PC-9 (cell line): ENCODE measurements at regions not wholly inside any gene's neighbourhood (a gene's known extent, or its start where the extent isn't known, plus 50 kb on each side); places are given as distances from the start of the nearest gene placed in this dataset.

ENCODE experiments used
- BruUV-seq: library from RNA; stranded (reverse); fragments of 400-500 nt; replicated peaks from 2 replicates; lab custom pipeline; 2021; lab: Mats Ljungman, UMichigan
- CTCF ChIA-PET: fragments of 300-600 bp; sonication (Branson Sonifier 250); formaldehyde crosslinking; loops from one replicate; lab custom pipeline; 2022; ENCODE audit warnings: antibody characterized with exemption; lab: Charles Lee
- POLR2A ChIA-PET: fragments of 300-600 bp; sonication (Branson Sonifier 250); formaldehyde crosslinking; loops from one replicate; lab custom pipeline; 2022; ENCODE audit warnings: antibody characterized with exemption; ENCODE audit not compliant: unreplicated experiment; lab: Charles Lee
- DNase-seq, 2 experiments: peaks; one replicate each; pipeline versions ENCODE4 v3.0.0 to v3.0.0-alpha.2; 2015 to 2022; ENCODE audit warnings: mixed read lengths in 1 of 2
- H2AFZ ChIP-seq: fragments of 200-600 bp; sonication (generic); 2 replicates; pipeline ENCODE4 v1.8.1; 2017; ENCODE audit warnings: antibody characterized with exemption
- H3F3A ChIP-seq: fragments of 200-600 bp; sonication (generic); 2 replicates; pipeline ENCODE4 v1.8.1; 2017; ENCODE audit warnings: antibody characterized with exemption, mild to moderate bottlenecking, low read depth; ENCODE audit not compliant: insufficient read depth
- H3K27ac ChIP-seq: fragments of 200-600 bp; sonication (generic); 2 replicates; pipeline ENCODE4 v1.6.1; 2016; ENCODE audit warnings: mixed run types
- H3K27me3 ChIP-seq: fragments of 200-600 bp; sonication (generic); 2 replicates; pipeline ENCODE4 v1.6.1; 2016; ENCODE audit warnings: low read depth, mixed run types; ENCODE audit not compliant: insufficient read depth
- H3K36me3 ChIP-seq: fragments of 200-600 bp; sonication (generic); 2 replicates; pipeline ENCODE4 v1.6.1; 2016; ENCODE audit warnings: low read depth, mixed run types
- H3K4me1 ChIP-seq: fragments of 200-600 bp; sonication (generic); replicated peaks from 2 replicates; pipeline ENCODE4 v1.6.1; 2016; ENCODE audit warnings: mixed run types; ENCODE audit not compliant: insufficient read depth
- H3K4me2 ChIP-seq: fragments of 200-600 bp; sonication (generic); 2 replicates; pipeline ENCODE4 v1.6.1; 2017; ENCODE audit warnings: mixed run types
- H3K4me3 ChIP-seq: fragments of 200-600 bp; sonication (generic); 2 replicates; pipeline ENCODE4 v1.6.1; 2016; ENCODE audit warnings: mixed run types
- H3K79me2 ChIP-seq: fragments of 200-600 bp; sonication (generic); 2 replicates; pipeline ENCODE4 v1.6.1; 2017; ENCODE audit warnings: low read depth, mixed run types
- H3K9me2 ChIP-seq: fragments of 200-600 bp; sonication (generic); 2 replicates; pipeline ENCODE4 v1.8.1; 2017; ENCODE audit warnings: mild to moderate bottlenecking; ENCODE audit not compliant: insufficient read depth
- H3K9me3 ChIP-seq: fragments of 200-600 bp; sonication (generic); 2 replicates; pipeline ENCODE4 v1.8.1; 2016; ENCODE audit warnings: low read depth; ENCODE audit not compliant: insufficient read depth
- H4K20me1 ChIP-seq: fragments of 200-600 bp; sonication (generic); 2 replicates; pipeline ENCODE4 v1.8.1; 2017; ENCODE audit not compliant: insufficient read depth
- EZH2 ChIP-seq: fragments of 200-600 bp; sonication (generic); IDR thresholded peaks from 2 replicates; pipeline ENCODE4 v1.8.0; 2017; ENCODE audit warnings: antibody characterized with exemption, low read depth
- intact Hi-C: fragments of 100-400 bp; cut with micrococcal nuclease; formaldehyde crosslinking; loops from one replicate; pipeline ENCODE4 v1.10.0; 2022; ENCODE audit not compliant: unreplicated experiment
- TF ChIP-seq, protein P1 (sequence below): fragments of 200-600 bp; sonication (generic); conservative IDR thresholded peaks from 2 replicates; pipeline ENCODE4 v1.6.1; 2017; ENCODE audit warnings: mixed run types, antibody characterized with exemption, mild to moderate bottlenecking, moderate library complexity

- no peak overlapping the region for H3K27ac ChIP-seq
- TF ChIP-seq, protein P1, sequence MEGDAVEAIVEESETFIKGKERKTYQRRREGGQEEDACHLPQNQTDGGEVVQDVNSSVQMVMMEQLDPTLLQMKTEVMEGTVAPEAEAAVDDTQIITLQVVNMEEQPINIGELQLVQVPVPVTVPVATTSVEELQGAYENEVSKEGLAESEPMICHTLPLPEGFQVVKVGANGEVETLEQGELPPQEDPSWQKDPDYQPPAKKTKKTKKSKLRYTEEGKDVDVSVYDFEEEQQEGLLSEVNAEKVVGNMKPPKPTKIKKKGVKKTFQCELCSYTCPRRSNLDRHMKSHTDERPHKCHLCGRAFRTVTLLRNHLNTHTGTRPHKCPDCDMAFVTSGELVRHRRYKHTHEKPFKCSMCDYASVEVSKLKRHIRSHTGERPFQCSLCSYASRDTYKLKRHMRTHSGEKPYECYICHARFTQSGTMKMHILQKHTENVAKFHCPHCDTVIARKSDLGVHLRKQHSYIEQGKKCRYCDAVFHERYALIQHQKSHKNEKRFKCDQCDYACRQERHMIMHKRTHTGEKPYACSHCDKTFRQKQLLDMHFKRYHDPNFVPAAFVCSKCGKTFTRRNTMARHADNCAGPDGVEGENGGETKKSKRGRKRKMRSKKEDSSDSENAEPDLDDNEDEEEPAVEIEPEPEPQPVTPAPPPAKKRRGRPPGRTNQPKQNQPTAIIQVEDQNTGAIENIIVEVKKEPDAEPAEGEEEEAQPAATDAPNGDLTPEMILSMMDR = no peak
- no peak for TF ChIP-seq EZH2
- H3K4me2 ChIP-seq = no peak overlapping the region
- H3K27me3 ChIP-seq = no peaks in the 10 kb centered on the region
- intact Hi-C loops = no loop called here
- no peak for DNase-seq
- BruUV-seq = no TSS peak
- H2AFZ ChIP-seq = no peak overlapping the region
- no peaks in the 10 kb centered on the region for H3K79me2 ChIP-seq
- H3F3A ChIP-seq = no peaks in the 10 kb centered on the region
- no peaks in the 10 kb centered on the region for H3K9me3 ChIP-seq
- H4K20me1 ChIP-seq = no peaks in the 10 kb centered on the region
- CTCF ChIA-PET = no interaction called here
- H3K4me1 ChIP-seq = no peaks in the 10 kb centered on the region
- POLR2A ChIA-PET = no interaction called here
- H3K9me2 ChIP-seq = no peaks in the 10 kb centered on the region
- no peak overlapping the region for H3K4me3 ChIP-seq
- H3K36me3 ChIP-seq = no peaks in the 10 kb centered on the region
Observed at GRCh38 chr10:128763588-128763987, 637.4 kb upstream of the MKI67 start.

GRCh38 chr10:128764190-128764589, 638.0 kb upstream of the MKI67 start:
- intact Hi-C loops = no loop called here
- TF ChIP-seq, protein P1 = no peak
- no peak for TF ChIP-seq EZH2
- no peak overlapping the region for H3K4me3 ChIP-seq
- no peaks in the 10 kb centered on the region for H3K9me2 ChIP-seq
- H3K9me3 ChIP-seq = no peaks in the 10 kb centered on the region
- POLR2A ChIA-PET = no interaction called here
- no peak overlapping the region for H3K4me2 ChIP-seq
- H3K27me3 ChIP-seq = no peaks in the 10 kb centered on the region
- H3K4me1 ChIP-seq = no peaks in the 10 kb centered on the region
- no peaks in the 10 kb centered on the region for H3K36me3 ChIP-seq
- H3K27ac ChIP-seq = no peak overlapping the region
- H4K20me1 ChIP-seq = no peaks in the 10 kb centered on the region
- H2AFZ ChIP-seq = no peak overlapping the region
- H3K79me2 ChIP-seq = no peaks in the 10 kb centered on the region
- H3F3A ChIP-seq = no peaks in the 10 kb centered on the region
- BruUV-seq = no TSS peak
- DNase-seq = no peak
- CTCF ChIA-PET = no interaction called here

- DNase-seq = no peak
- H3K36me3 ChIP-seq = no peaks in the 10 kb centered on the region
- no peaks in the 10 kb centered on the region for H3K4me1 ChIP-seq
- H3K27me3 ChIP-seq = no peaks in the 10 kb centered on the region
- TF ChIP-seq, protein P1 = no peak
- no peak for TF ChIP-seq EZH2
- intact Hi-C loops = no loop called here
- no peak overlapping the region for H3K27ac ChIP-seq
- BruUV-seq = no TSS peak
- no peak overlapping the region for H2AFZ ChIP-seq
- POLR2A ChIA-PET = no interaction called here
- H3K79me2 ChIP-seq = no peaks in the 10 kb centered on the region
- no peak overlapping the region for H3K4me2 ChIP-seq
- H4K20me1 ChIP-seq = no peaks in the 10 kb centered on the region
- H3K9me2 ChIP-seq = no peaks in the 10 kb centered on the region
- no peak overlapping the region for H3K4me3 ChIP-seq
- CTCF ChIA-PET = no interaction called here
- H3F3A ChIP-seq = no peaks in the 10 kb centered on the region
- no peaks in the 10 kb centered on the region for H3K9me3 ChIP-seq
Observed at GRCh38 chr10:128766915-128767314, 640.7 kb upstream of the MKI67 start.
